Breast epithelium (tissue), 4 donors: ENCODE measurements at regions not wholly inside any gene's neighbourhood (a gene's known extent, or its start where the extent isn't known, plus 50 kb on each side); places are given as distances from the start of the nearest gene placed in this dataset.

ENCODE experiments used
- DNase-seq, 2 donors: peaks; one replicate each; pipeline ENCODE4 v3.0.0-alpha.2; 2019; ENCODE audit warnings: low spot score in 2 of 2
- H3K27ac ChIP-seq, 2 donors: fragments of 200-600 bp; sonication (generic) in 1 of 2; one replicate each; pipeline ENCODE4 v1.5.1; 2016 to 2019; ENCODE audit warnings: mild to moderate bottlenecking in 1 of 2
- H3K27me3 ChIP-seq, 2 donors: fragments of 200-600 bp; sonication (generic) in 1 of 2; one replicate each; pipeline versions ENCODE4 v1.5.1 to v1.6.0; 2017 to 2019; ENCODE audit warnings: control low read depth in 1 of 2, mild to moderate bottlenecking in 1 of 2
- H3K36me3 ChIP-seq: fragments of 200-600 bp; one replicate; pipeline ENCODE4 v1.5.1; 2019
- H3K4me1 ChIP-seq, 2 donors: fragments of 200-600 bp; sonication (generic); one replicate each; pipeline ENCODE4 v1.5.1; 2016 to 2019; ENCODE audit warnings: control low read depth in 1 of 2
- H3K4me3 ChIP-seq, 3 donors: fragments of 200-600 bp; sonication (generic); 1 replicate in 2 of 3; 2 replicates in 1 of 3; pipeline ENCODE4 v1.5.1; 2016 to 2019; ENCODE audit warnings: mild to moderate bottlenecking in 3 of 3, moderate library complexity in 2 of 3
- H3K9me3 ChIP-seq, 2 donors: fragments of 200-600 bp; sonication (generic) in 1 of 2; one replicate each; pipeline ENCODE4 v1.5.1; 2016 to 2019; ENCODE audit warnings: control low read depth in 1 of 2
- POLR2A ChIP-seq: fragments of 450-650 bp; IDR thresholded peaks from one replicate; pipeline ENCODE4 v1.6.1; 2016; ENCODE audit warnings: antibody characterized with exemption, mild to moderate bottlenecking, moderate library complexity
- POLR2AphosphoS5 ChIP-seq, 3 donors: sonication (generic); formaldehyde crosslinking; IDR thresholded peaks; one replicate each; pipeline ENCODE4 v1.6.1; 2017; ENCODE audit warnings: antibody characterized with exemption in 3 of 3
- intact Hi-C: fragments of 100-400 bp; cut with DNase I; formaldehyde crosslinking; loops from one replicate; pipeline ENCODE4 v1.15.1; 2023; ENCODE audit warnings: low total_unique reads
- TF ChIP-seq, protein P1 (sequence below), 3 donors: fragments of 450-650 bp; IDR thresholded peaks; one replicate each; pipeline ENCODE4 v1.5.1; 2016 to 2017; ENCODE audit warnings: antibody characterized with exemption in 3 of 3, mild to moderate bottlenecking in 3 of 3, moderate library complexity in 3 of 3

DNA sequence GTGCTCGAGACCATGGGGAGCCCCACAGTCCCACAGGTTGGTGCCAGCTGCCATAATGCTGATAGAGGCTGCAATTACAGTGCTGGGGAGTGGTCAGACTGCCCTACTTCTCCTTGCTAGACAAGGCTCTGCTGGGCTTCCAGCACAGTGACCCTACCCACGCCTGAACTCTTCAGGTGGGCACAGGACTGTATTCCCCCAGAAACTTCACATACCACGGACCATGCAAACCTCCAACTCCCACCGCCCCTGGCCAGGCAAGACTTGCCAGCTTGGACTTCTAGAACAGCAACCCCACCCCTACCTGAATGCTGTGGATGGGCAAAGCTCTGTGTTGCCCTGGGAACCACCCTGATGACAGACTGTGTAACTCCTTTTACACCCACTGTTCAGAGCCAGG is 885.3 kb downstream of the SI start:
- Histone ChIP-seq H3K36me3 (no peaks in the 10 kb centered on the region), H3K4me1 (no peaks in the 10 kb centered on the region), H3K4me3 (no peak overlapping the region), H3K9me3 (no peaks in the 10 kb centered on the region), H3K27ac (no peak overlapping the region), H3K27me3 (no peaks in the 10 kb centered on the region)
- no peak for TF ChIP-seq POLR2AphosphoS5 (IDR thresholded peaks at IDR 0.05)
- TF ChIP-seq POLR2A: no peak
- TF ChIP-seq, protein P1, sequence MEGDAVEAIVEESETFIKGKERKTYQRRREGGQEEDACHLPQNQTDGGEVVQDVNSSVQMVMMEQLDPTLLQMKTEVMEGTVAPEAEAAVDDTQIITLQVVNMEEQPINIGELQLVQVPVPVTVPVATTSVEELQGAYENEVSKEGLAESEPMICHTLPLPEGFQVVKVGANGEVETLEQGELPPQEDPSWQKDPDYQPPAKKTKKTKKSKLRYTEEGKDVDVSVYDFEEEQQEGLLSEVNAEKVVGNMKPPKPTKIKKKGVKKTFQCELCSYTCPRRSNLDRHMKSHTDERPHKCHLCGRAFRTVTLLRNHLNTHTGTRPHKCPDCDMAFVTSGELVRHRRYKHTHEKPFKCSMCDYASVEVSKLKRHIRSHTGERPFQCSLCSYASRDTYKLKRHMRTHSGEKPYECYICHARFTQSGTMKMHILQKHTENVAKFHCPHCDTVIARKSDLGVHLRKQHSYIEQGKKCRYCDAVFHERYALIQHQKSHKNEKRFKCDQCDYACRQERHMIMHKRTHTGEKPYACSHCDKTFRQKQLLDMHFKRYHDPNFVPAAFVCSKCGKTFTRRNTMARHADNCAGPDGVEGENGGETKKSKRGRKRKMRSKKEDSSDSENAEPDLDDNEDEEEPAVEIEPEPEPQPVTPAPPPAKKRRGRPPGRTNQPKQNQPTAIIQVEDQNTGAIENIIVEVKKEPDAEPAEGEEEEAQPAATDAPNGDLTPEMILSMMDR (IDR thresholded peaks at IDR 0.05): no peak
- intact Hi-C loops: no loop called here
- no peak for DNase-seq

DNA sequence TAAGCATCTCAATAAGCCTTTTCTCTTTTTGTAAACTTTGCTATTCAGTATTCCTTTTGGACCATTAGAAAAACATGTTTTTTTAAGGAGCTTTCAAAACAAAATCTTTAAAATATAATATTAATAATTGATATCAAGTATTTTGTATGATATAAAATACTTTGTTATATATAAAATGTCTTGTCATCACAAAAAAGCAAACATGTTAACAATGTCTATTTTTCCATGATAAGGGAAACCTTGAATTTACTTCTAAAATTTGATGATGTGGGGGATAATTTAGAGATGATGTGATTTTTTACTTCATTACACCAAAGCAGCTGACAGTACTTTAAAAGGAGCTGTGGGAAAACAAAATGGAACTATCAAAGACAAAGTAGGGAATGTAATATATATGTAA is 887.7 kb downstream of the SI start:
- intact Hi-C loops: no loop called here
- Histone ChIP-seq H3K27me3 (no peaks in the 10 kb centered on the region), H3K4me3 (no peak overlapping the region), H3K9me3 (no peaks in the 10 kb centered on the region), H3K27ac (no peak overlapping the region), H3K4me1 (no peaks in the 10 kb centered on the region), H3K36me3 (no peaks in the 10 kb centered on the region)
- DNase-seq: no peak
- TF ChIP-seq, protein P1 (IDR thresholded peaks at IDR 0.05): no peak
- no peak for TF ChIP-seq POLR2AphosphoS5 (IDR thresholded peaks at IDR 0.05)
- TF ChIP-seq POLR2A: no peak

DNA sequence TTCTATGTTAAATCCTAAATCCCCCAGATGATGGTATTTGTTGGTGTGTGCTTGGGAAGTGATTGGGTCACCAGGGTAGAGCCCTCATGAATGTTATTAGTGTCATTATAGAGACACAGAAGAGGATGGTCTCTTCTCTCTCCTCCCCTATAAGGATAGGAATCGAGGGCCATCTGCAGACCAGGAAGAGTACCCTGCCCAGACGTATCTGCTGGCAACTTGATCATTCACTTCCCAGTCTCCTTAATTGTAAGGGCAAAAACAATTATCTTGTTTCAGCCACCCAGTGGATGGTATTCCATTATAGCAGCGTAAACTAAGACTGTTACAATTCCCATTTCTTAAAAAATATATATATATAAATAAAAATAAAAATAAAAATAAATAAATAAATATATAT is 892.2 kb downstream of the SI start:
- TF ChIP-seq POLR2A: no peak
- TF ChIP-seq, protein P1 (IDR thresholded peaks at IDR 0.05): no peak
- TF ChIP-seq POLR2AphosphoS5 (IDR thresholded peaks at IDR 0.05): no peak
- Histone ChIP-seq H3K27ac (no peak overlapping the region), H3K36me3 (no peaks in the 10 kb centered on the region), H3K9me3 (no peaks in the 10 kb centered on the region), H3K4me3 (no peak overlapping the region), H3K27me3 (no peaks in the 10 kb centered on the region), H3K4me1 (no peaks in the 10 kb centered on the region)
- intact Hi-C loops: no loop called here
- no peak for DNase-seq

DNA sequence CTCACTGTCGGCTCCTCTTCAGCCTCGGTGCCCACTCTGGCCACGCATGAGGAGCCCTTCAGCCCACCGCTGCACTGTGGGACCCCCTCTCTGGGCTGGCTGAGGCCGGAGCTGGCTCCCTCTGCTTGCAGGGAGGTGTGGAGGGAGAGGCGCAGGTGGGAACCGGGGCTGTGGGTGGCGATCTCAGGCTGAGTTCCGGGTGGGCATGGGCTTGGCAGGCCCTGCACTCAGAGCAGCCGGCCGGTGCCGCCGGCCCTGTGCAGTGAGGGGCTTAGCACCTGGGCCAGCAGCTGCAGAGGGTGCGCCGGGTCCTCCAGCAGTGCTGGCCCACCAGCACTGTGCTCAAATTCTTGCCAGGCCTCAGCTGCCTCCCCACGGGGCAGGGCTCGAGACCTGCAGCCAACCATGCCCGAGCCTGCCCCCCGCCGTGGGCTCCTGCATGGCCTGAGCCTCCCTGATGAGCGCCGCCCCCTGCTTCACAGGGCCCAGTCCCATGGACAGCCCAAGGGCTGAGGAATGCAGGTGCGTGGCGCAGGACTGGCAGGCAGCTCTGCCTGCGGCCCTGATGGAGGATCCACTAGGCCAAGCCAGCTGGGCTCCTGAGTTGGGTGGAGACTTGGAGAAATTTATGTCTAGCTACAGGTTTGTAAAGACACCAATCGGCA is 899.1 kb downstream of the SI start:
- Histone ChIP-seq H3K4me1 (no peaks in the 10 kb centered on the region), H3K9me3 (peaks cover 0 to 5% of the 10 kb centered on the region in 2 donors), H3K27me3 (no peaks in the 10 kb centered on the region), H3K36me3 (peaks cover 3% of the 10 kb centered on the region), H3K27ac (no peak overlapping the region), H3K4me3 (no peak overlapping the region)
- no peak for DNase-seq
- intact Hi-C loops: no loop called here
- TF ChIP-seq POLR2AphosphoS5 (IDR thresholded peaks at IDR 0.05) (no peak), POLR2A (no peak)
- TF ChIP-seq, protein P1 (IDR thresholded peaks at IDR 0.05): no peak

DNA sequence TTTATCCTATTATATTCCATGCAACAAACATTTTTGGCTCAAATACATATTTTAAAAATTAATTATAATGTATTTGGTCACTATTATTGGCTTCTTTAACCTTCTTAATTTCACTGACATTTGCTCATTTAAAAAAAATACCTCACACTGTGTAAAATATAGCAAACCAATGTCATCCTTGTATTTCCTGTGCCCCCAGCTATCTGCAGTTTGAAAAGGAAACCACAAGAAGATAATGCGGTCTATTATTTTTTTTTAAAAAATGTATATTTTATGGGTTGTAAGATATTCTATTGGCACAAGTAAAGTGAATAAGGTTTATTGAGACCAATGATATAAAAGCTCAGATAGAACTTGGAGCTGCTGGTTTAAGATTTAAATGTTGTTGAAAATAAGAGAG is 904.2 kb downstream of the SI start:
- intact Hi-C loops: no loop called here

More for the DNA sequence above, 904.2 kb downstream of the SI start:
- Histone ChIP-seq H3K4me3 (no peak overlapping the region), H3K27me3 (no peaks in the 10 kb centered on the region), H3K9me3 (peaks cover 0 to 2% of the 10 kb centered on the region in 2 donors), H3K27ac (no peak overlapping the region), H3K36me3 (peaks cover 3% of the 10 kb centered on the region), H3K4me1 (no peaks in the 10 kb centered on the region)
- no peak for DNase-seq
- TF ChIP-seq POLR2A (no peak), POLR2AphosphoS5 (IDR thresholded peaks at IDR 0.05) (no peak)
- TF ChIP-seq, protein P1 (IDR thresholded peaks at IDR 0.05): no peak
